ENCODE measurements at regions not wholly inside any gene's neighbourhood (a gene's known extent, or its start where the extent isn't known, plus 50 kb on each side); places are given as distances from the start of the nearest gene placed in this dataset.

DNA sequence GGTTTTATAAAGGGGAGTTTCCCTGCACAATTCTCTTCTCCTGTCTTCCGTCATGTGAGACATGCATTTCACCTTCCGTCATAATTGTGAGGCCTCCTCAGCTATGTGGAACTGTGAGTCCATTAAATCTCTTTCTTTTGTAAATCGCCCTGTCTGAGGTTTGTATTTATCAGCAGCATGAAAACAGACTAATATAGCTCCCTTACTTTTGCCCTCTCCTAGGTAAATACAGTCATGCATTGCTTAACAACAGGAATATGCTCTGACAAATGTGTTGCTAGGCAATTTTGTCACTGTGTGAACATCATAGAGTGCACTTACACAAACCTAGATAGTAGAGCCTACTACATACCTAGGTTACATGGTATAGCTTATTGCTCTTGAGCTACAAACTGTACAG lies 616.8 kb downstream of the RWDD3 start:
- TF ChIP-seq, protein P1, sequence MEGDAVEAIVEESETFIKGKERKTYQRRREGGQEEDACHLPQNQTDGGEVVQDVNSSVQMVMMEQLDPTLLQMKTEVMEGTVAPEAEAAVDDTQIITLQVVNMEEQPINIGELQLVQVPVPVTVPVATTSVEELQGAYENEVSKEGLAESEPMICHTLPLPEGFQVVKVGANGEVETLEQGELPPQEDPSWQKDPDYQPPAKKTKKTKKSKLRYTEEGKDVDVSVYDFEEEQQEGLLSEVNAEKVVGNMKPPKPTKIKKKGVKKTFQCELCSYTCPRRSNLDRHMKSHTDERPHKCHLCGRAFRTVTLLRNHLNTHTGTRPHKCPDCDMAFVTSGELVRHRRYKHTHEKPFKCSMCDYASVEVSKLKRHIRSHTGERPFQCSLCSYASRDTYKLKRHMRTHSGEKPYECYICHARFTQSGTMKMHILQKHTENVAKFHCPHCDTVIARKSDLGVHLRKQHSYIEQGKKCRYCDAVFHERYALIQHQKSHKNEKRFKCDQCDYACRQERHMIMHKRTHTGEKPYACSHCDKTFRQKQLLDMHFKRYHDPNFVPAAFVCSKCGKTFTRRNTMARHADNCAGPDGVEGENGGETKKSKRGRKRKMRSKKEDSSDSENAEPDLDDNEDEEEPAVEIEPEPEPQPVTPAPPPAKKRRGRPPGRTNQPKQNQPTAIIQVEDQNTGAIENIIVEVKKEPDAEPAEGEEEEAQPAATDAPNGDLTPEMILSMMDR (conservative IDR thresholded peaks at IDR 0.05) = no peak
- TF ChIP-seq EZH2 (IDR thresholded peaks at IDR 0.05; ENCODE audit: low read depth) = no peak
- Histone ChIP-seq H3K4me1 (replicated peaks; ENCODE audit: insufficient read depth) (no peaks in the 10 kb centered on the region), H3K36me3 (ENCODE audit: low read depth) (no peaks in the 10 kb centered on the region), H3K27ac (no peak overlapping the region), H3K9me2 (ENCODE audit: insufficient read depth) (no peaks in the 10 kb centered on the region), H3K79me2 (ENCODE audit: low read depth) (no peaks in the 10 kb centered on the region), H3K9me3 (ENCODE audit: insufficient read depth, low read depth) (no peaks in the 10 kb centered on the region; the same call in 1 of the 2 replicates), H4K20me1 (ENCODE audit: insufficient read depth) (no peaks in the 10 kb centered on the region), H3F3A (ENCODE audit: insufficient read depth, low read depth) (no peaks in the 10 kb centered on the region), H2AFZ (no peak overlapping the region), H3K27me3 (ENCODE audit: insufficient read depth, low read depth) (no peaks in the 10 kb centered on the region), H3K4me3 (no peak overlapping the region), H3K4me2 (no peak overlapping the region)
- POLR2A ChIA-PET (ENCODE audit: unreplicated experiment) = no interaction called here
- CTCF ChIA-PET = no interaction called here
- intact Hi-C loops (cut with micrococcal nuclease; ENCODE audit: unreplicated experiment) = no loop called here
- no peak for DNase-seq
- BruUV-seq (replicated peaks) = no TSS peak

DNA sequence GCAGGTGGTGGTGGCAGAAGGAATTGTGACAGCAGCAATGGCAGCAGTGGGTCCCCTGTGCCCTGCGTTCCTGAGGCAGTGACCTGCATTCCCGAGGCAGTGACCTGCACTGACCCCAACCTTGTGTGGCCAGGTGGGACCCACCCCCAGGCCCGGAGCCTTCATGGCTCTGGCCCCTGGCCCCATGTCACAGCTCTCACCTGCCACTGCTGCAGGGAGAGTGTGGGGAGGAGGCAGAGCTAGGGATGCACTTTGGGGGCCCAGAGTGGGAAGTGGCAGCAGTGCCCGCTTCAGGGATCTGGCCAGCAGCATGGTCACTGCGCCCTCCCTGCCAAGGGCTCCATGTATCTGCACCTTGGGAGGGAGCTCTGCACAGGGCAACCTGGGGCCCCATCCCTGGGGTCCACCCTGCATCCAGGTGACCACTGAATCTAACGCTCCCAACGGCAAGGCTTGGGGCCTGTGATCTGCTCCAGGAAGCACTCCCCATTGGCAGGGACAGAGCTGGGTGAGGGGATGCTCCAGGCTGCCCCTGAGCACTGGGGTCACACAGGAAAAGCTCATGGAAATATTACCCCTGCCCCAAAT lies 618.6 kb downstream of the RWDD3 start:
- CTCF ChIA-PET = no interaction called here
- Histone ChIP-seq H3K4me3 (no peak overlapping the region), H3K79me2 (ENCODE audit: low read depth) (no peaks in the 10 kb centered on the region), H3F3A (ENCODE audit: insufficient read depth, low read depth) (no peaks in the 10 kb centered on the region), H2AFZ (no peak overlapping the region), H3K36me3 (ENCODE audit: low read depth) (no peaks in the 10 kb centered on the region), H3K4me1 (replicated peaks; ENCODE audit: insufficient read depth) (no peaks in the 10 kb centered on the region), H3K9me3 (ENCODE audit: insufficient read depth, low read depth) (no peaks in the 10 kb centered on the region; the same call in 1 of the 2 replicates), H3K4me2 (no peak overlapping the region), H3K27ac (no peak overlapping the region), H3K27me3 (ENCODE audit: insufficient read depth, low read depth) (no peaks in the 10 kb centered on the region), H3K9me2 (ENCODE audit: insufficient read depth) (0 out of 2 replicates have a peak, but pooled peaks cover 3% of the 10 kb centered on the region), H4K20me1 (ENCODE audit: insufficient read depth) (no peaks in the 10 kb centered on the region)
- BruUV-seq (replicated peaks) = no TSS peak
- TF ChIP-seq, protein P1 (conservative IDR thresholded peaks at IDR 0.05) = no peak
- no peak for TF ChIP-seq EZH2 (IDR thresholded peaks at IDR 0.05; ENCODE audit: low read depth)
- intact Hi-C loops (cut with micrococcal nuclease; ENCODE audit: unreplicated experiment) = no loop called here
- DNase-seq = no peak
- POLR2A ChIA-PET (ENCODE audit: unreplicated experiment) = no interaction called here

DNA sequence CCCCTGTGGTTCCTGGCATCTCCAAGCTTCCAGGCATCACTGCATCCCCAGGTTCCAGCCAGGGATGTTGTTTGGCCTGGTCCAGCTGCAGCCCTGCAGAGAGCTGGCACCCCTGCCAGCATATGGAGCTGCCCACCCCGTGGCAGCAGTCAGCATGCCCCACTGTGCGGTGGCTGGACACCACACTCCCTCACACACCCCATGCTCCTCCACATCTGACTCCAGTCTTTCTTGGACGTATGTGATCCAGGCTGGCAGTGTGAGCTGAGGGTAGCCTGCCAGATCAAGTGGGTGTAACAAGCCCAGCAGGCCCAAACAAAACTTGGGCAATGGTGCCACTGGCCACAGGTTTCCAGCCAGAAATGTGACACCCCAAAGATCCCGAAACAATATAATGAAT lies 620.4 kb downstream of the RWDD3 start:
- intact Hi-C loops (cut with micrococcal nuclease; ENCODE audit: unreplicated experiment) = no loop called here
- Histone ChIP-seq H2AFZ (no peak overlapping the region), H3K36me3 (ENCODE audit: low read depth) (no peaks in the 10 kb centered on the region), H3K79me2 (ENCODE audit: low read depth) (no peaks in the 10 kb centered on the region), H3K9me3 (ENCODE audit: insufficient read depth, low read depth) (no peaks in the 10 kb centered on the region; the same call in 1 of the 2 replicates), H3K4me2 (no peak overlapping the region), H4K20me1 (ENCODE audit: insufficient read depth) (no peaks in the 10 kb centered on the region), H3K27me3 (ENCODE audit: insufficient read depth, low read depth) (no peaks in the 10 kb centered on the region), H3K4me1 (replicated peaks; ENCODE audit: insufficient read depth) (no peaks in the 10 kb centered on the region), H3K9me2 (ENCODE audit: insufficient read depth) (0 out of 2 replicates have a peak, but pooled peaks cover 3% of the 10 kb centered on the region), H3K4me3 (no peak overlapping the region), H3K27ac (no peak overlapping the region), H3F3A (ENCODE audit: insufficient read depth, low read depth) (no peaks in the 10 kb centered on the region)
- ChIA-PET CTCF (no interaction called here), POLR2A (ENCODE audit: unreplicated experiment) (no interaction called here)
- no peak for TF ChIP-seq EZH2 (IDR thresholded peaks at IDR 0.05; ENCODE audit: low read depth)
- TF ChIP-seq, protein P1 (conservative IDR thresholded peaks at IDR 0.05) = no peak
- BruUV-seq (replicated peaks) = no TSS peak
- DNase-seq = no peak

All from PC-9 (cell line).